Endodermal cell (in vitro differentiated cells): ENCODE measurements at regions not wholly inside any gene's neighbourhood (a gene's known extent, or its start where the extent isn't known, plus 50 kb on each side); places are given as distances from the start of the nearest gene placed in this dataset.

Experiments
- DNase-seq: peaks from one replicate; pipeline ENCODE4 v3.0.0-alpha.2; 2017
- H3K27ac ChIP-seq: 2 replicates; pipeline ENCODE4 v1.5.1; 2013; ENCODE audit warnings: mild to moderate bottlenecking, low read depth, low read length, moderate library complexity
- H3K27me3 ChIP-seq: 2 replicates; pipeline ENCODE4 v1.6.1; 2013; ENCODE audit warnings: mild to moderate bottlenecking, low read length, moderate library complexity; ENCODE audit not compliant: insufficient read depth, control insufficient read depth, poor library complexity, severe bottlenecking
- H3K36me3 ChIP-seq: 2 replicates; pipeline ENCODE4 v1.7.0; 2013; ENCODE audit warnings: mild to moderate bottlenecking, low read length, moderate library complexity; ENCODE audit not compliant: control insufficient read depth, insufficient read depth
- H3K4me1 ChIP-seq: one replicate; pipeline ENCODE4 v1.7.0; 2013; ENCODE audit warnings: low read length; ENCODE audit not compliant: control insufficient read depth, insufficient read depth
- H3K4me3 ChIP-seq: 2 replicates; pipeline ENCODE4 v1.5.1; 2013; ENCODE audit warnings: mild to moderate bottlenecking, low read length, moderate library complexity
- H3K9ac ChIP-seq: 2 replicates; pipeline ENCODE4 v1.6.1; 2013; ENCODE audit warnings: mild to moderate bottlenecking, low read length, moderate library complexity; ENCODE audit not compliant: poor library complexity, severe bottlenecking; ENCODE audit errors: extremely low read depth
- H3K9me3 ChIP-seq: 2 replicates; pipeline ENCODE4 v1.6.1; 2013; ENCODE audit warnings: mild to moderate bottlenecking, low read length, moderate library complexity; ENCODE audit not compliant: control insufficient read depth
- H3K27ac Mint-ChIP-seq: 2 replicates; pipeline ENCODE4 v1.8.0; 2020; ENCODE audit warnings: mixed read lengths
- H3K27me3 Mint-ChIP-seq: 2 replicates; pipeline ENCODE4 v1.8.0; 2021; ENCODE audit warnings: mild to moderate bottlenecking, mixed read lengths; ENCODE audit not compliant: insufficient read depth
- H3K36me3 Mint-ChIP-seq: 2 replicates; pipeline ENCODE4 v1.8.0; 2020; ENCODE audit warnings: low read depth, mixed read lengths
- H3K4me1 Mint-ChIP-seq: 2 replicates; pipeline ENCODE4 v1.8.0; 2020; ENCODE audit warnings: mixed read lengths
- H3K4me3 Mint-ChIP-seq: 2 replicates; pipeline ENCODE4 v1.8.0; 2020; ENCODE audit warnings: mild to moderate bottlenecking, moderate library complexity, mixed read lengths
- H3K9me3 Mint-ChIP-seq: 2 replicates; pipeline ENCODE4 v1.8.0; 2020; ENCODE audit warnings: mild to moderate bottlenecking, mixed read lengths
- CTCF ChIP-seq: fragments of 200-600 bp; sonication (generic); conservative IDR thresholded peaks from 2 replicates; pipeline ENCODE4 v1.5.0; 2021; ENCODE audit warnings: antibody characterized with exemption, mild to moderate bottlenecking
- WGBS, 2 experiments: methylation state at CpG; one replicate each; pipeline versions ENCODE4 v1.1.5 to v1.1.7; 2013; ENCODE audit warnings: missing lambda C conversion rate in 2 of 2, mixed read lengths in 1 of 2; ENCODE audit not compliant: insufficient coverage in 1 of 2, insufficient read length in 1 of 2; 5-methylcytosine and 5-hydroxymethylcytosine counted together

GRCh38 chr2:18342901-18343300 is 217.6 kb downstream of the RDH14 start:
- H3K9ac ChIP-seq: no peak overlapping the region
- Mint-ChIP-seq H3K36me3 (no peaks in the 10 kb centered on the region), H3K4me3 (no peak overlapping the region), H3K9me3 (no peaks in the 10 kb centered on the region), H3K4me1 (no peaks in the 10 kb centered on the region), H3K27ac (no peak overlapping the region), H3K27me3 (no peaks in the 10 kb centered on the region)
- no peaks in the 10 kb centered on the region for H3K36me3 ChIP-seq
- H3K9me3 ChIP-seq: no peaks in the 10 kb centered on the region
- H3K4me3 ChIP-seq: no peak overlapping the region
- no peaks in the 10 kb centered on the region for H3K27me3 ChIP-seq
- H3K4me1 ChIP-seq: no peaks in the 10 kb centered on the region
- H3K27ac ChIP-seq: no peak overlapping the region
- no peak for DNase-seq
- TF ChIP-seq CTCF: no peak
- 92 to 96% methylated on average over 4 to 6 of the region's 6 CpGs for WGBS, 2 experiments

- H3K36me3 Mint-ChIP-seq: no peaks in the 10 kb centered on the region
Observed at GRCh38 chr2:18339326-18339725, 221.1 kb downstream of the RDH14 start.

DNA sequence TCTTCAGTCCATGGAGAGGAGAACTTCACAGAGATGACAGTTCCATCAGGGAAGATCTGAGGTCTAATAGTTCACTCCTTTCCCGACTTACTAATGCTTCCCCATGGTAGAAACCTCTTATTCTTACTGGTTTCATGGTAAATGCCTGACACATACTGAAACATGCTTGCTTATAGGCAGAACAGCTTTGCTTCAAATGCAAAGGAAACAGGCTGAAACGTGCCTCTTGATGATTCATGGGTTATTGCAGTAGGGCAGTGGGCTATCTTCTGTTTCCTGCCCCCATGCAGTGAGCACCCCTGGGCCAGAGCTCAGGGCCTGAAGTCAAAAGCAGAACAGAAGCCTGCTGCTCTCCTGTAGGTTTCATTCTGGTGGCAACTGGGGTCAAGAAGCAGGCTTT is 223.5 kb downstream of the RDH14 start:
- WGBS, 2 experiments: 61 to 69% methylated on average over 2 of the region's 2 CpGs
- no peak overlapping the region for H3K27ac ChIP-seq
- Mint-ChIP-seq H3K4me3 (no peak overlapping the region), H3K9me3 (peaks cover under 1% of the 10 kb centered on the region), H3K36me3 (no peaks in the 10 kb centered on the region), H3K4me1 (peaks cover 13% of the 10 kb centered on the region), H3K27ac (no peak overlapping the region), H3K27me3 (peaks cover 3% of the 10 kb centered on the region)
- no peak for DNase-seq
- no peak for TF ChIP-seq CTCF
- H3K4me1 ChIP-seq: no peaks in the 10 kb centered on the region
- no peaks in the 10 kb centered on the region for H3K9me3 ChIP-seq
- H3K27me3 ChIP-seq: no peaks in the 10 kb centered on the region
- no peak overlapping the region for H3K4me3 ChIP-seq
- no peak overlapping the region for H3K9ac ChIP-seq
- no peaks in the 10 kb centered on the region for H3K36me3 ChIP-seq

More at GRCh38 chr2:18339326-18339725, 221.1 kb downstream of the RDH14 start:
- no peaks in the 10 kb centered on the region for H3K9me3 Mint-ChIP-seq
- no peak for DNase-seq
- H3K27me3 ChIP-seq: no peaks in the 10 kb centered on the region
- no peaks in the 10 kb centered on the region for H3K9me3 ChIP-seq
- no peak overlapping the region for H3K27ac ChIP-seq
- TF ChIP-seq CTCF: no peak
- H3K36me3 ChIP-seq: no peaks in the 10 kb centered on the region
- H3K4me3 Mint-ChIP-seq: no peak overlapping the region
- WGBS, 2 experiments: 80% methylated on average over 1 of the region's 1 CpG; no CpG with 5 or more reads in 1 of the 2 experiments
- no peak overlapping the region for H3K27ac Mint-ChIP-seq
- H3K4me3 ChIP-seq: no peak overlapping the region
- peaks cover 3% of the 10 kb centered on the region for H3K27me3 Mint-ChIP-seq
- no peaks in the 10 kb centered on the region for H3K4me1 ChIP-seq
- H3K4me1 Mint-ChIP-seq: peaks cover 13% of the 10 kb centered on the region
- H3K9ac ChIP-seq: no peak overlapping the region
